Adrenal gland (tissue), 5 donors: ENCODE measurements at regions not wholly inside any gene's neighbourhood (a gene's known extent, or its start where the extent isn't known, plus 50 kb on each side); places are given as distances from the start of the nearest gene placed in this dataset.

Source experiments
- POLR2A ChIP-seq, 2 donors: fragments of 450-650 bp; IDR thresholded peaks; one replicate each; pipeline ENCODE4 v1.6.1; 2017; ENCODE audit warnings: antibody characterized with exemption in 2 of 2, mild to moderate bottlenecking in 2 of 2, moderate library complexity in 1 of 2
- TF ChIP-seq, protein P1 (sequence below), 6 experiments: fragments of 450-650 bp in 4 of 6; fragments of 200-600 bp in 2 of 6; sonication (generic) in 1 of 6; IDR thresholded peaks; 1 replicate in 5 of 6; 2 replicates in 1 of 6; pipeline versions ENCODE4 v1.5.1 to v1.8.0; 2016 to 2021; ENCODE audit warnings: antibody characterized with exemption in 6 of 6, mild to moderate bottlenecking in 2 of 6, moderate library complexity in 1 of 6
- donor health status: DM: no; HTN: no; CAD: no.

DNA sequence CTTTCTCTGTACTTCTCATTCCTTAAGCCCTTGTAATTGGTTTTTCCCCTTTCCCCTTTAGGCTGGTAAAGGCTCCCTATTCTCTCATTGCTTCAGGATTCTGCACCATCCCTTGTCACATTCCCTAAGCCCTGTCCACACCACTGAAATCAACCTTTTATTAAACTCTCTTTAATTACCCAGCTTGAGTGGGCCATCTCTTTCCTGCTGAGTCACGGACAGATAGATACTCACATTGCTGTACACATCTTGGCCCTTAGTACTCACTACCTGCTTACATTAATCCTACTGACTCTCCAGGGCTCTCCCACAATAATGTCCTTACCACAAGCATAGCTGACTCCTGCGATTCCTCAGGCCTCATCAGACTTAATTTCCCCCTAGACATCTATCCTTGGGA is 94.0 kb upstream of the PCGF5 start:
- TF ChIP-seq, protein P1, sequence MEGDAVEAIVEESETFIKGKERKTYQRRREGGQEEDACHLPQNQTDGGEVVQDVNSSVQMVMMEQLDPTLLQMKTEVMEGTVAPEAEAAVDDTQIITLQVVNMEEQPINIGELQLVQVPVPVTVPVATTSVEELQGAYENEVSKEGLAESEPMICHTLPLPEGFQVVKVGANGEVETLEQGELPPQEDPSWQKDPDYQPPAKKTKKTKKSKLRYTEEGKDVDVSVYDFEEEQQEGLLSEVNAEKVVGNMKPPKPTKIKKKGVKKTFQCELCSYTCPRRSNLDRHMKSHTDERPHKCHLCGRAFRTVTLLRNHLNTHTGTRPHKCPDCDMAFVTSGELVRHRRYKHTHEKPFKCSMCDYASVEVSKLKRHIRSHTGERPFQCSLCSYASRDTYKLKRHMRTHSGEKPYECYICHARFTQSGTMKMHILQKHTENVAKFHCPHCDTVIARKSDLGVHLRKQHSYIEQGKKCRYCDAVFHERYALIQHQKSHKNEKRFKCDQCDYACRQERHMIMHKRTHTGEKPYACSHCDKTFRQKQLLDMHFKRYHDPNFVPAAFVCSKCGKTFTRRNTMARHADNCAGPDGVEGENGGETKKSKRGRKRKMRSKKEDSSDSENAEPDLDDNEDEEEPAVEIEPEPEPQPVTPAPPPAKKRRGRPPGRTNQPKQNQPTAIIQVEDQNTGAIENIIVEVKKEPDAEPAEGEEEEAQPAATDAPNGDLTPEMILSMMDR (IDR thresholded peaks at IDR 0.05), result no peak
- no peak for TF ChIP-seq POLR2A (IDR thresholded peaks at IDR 0.05)
